Mesenchymal stem cell (in vitro differentiated cells and primary cell): ENCODE measurements at regions not wholly inside any gene's neighbourhood (a gene's known extent, or its start where the extent isn't known, plus 50 kb on each side); places are given as distances from the start of the nearest gene placed in this dataset.

ENCODE experiments used
- DNase-seq: peaks from one replicate; pipeline ENCODE4 v3.0.0-alpha.2; 2013
- H2AFZ ChIP-seq: one replicate; pipeline ENCODE4 v1.6.1; 2013; ENCODE audit warnings: low read depth, mild to moderate bottlenecking, control low read depth, inconsistent platforms, low read length, moderate library complexity
- H2AK5ac ChIP-seq: 2 replicates; pipeline ENCODE4 v1.6.1; 2013; ENCODE audit warnings: low read length, moderate library complexity, mild to moderate bottlenecking, inconsistent platforms; ENCODE audit not compliant: severe bottlenecking
- H2BK120ac ChIP-seq: one replicate; pipeline ENCODE4 v1.6.1; 2013; ENCODE audit warnings: low read depth, mild to moderate bottlenecking, inconsistent platforms, low read length, moderate library complexity
- H2BK12ac ChIP-seq, 2 experiments: one replicate each; pipeline ENCODE4 v1.6.1; 2013; ENCODE audit warnings: inconsistent platforms in 2 of 2, low read length in 2 of 2, mild to moderate bottlenecking in 2 of 2, moderate library complexity in 2 of 2, control low read depth in 1 of 2
- H2BK15ac ChIP-seq: one replicate; pipeline ENCODE4 v1.6.1; 2013; ENCODE audit warnings: mild to moderate bottlenecking, low read depth, inconsistent platforms; ENCODE audit not compliant: poor library complexity, severe bottlenecking
- H2BK5ac ChIP-seq: 2 replicates; pipeline ENCODE4 v1.6.1; 2013; ENCODE audit warnings: low read depth, mild to moderate bottlenecking, low read length, control low read depth, inconsistent platforms; ENCODE audit not compliant: poor library complexity, severe bottlenecking
- H3K14ac ChIP-seq, 2 experiments: one replicate each; pipeline ENCODE4 v1.6.1; 2013; ENCODE audit warnings: inconsistent platforms in 2 of 2, low read length in 2 of 2, control low read depth in 1 of 2, mild to moderate bottlenecking in 1 of 2, moderate library complexity in 1 of 2
- H3K18ac ChIP-seq, 2 experiments: one replicate each; pipeline ENCODE4 v1.6.1; 2013; ENCODE audit warnings: inconsistent platforms in 2 of 2, low read length in 2 of 2, control low read depth in 1 of 2, low read depth in 1 of 2, mild to moderate bottlenecking in 1 of 2
- H3K23ac ChIP-seq, 2 experiments: one replicate each; pipeline ENCODE4 v1.6.1; 2013; ENCODE audit warnings: inconsistent platforms in 2 of 2, low read length in 2 of 2, mild to moderate bottlenecking in 2 of 2, moderate library complexity in 2 of 2, control low read depth in 1 of 2
- H3K27ac ChIP-seq: 2 replicates; pipeline ENCODE4 v1.5.1; 2013; ENCODE audit warnings: mild to moderate bottlenecking, moderate library complexity, low read length, control low read depth, inconsistent platforms; ENCODE audit not compliant: poor library complexity, severe bottlenecking
- H3K27me3 ChIP-seq, 2 experiments: 2 replicates each; pipeline versions ENCODE4 v1.6.1 to v1.7.0; 2013; ENCODE audit warnings: low read length in 2 of 2, mild to moderate bottlenecking in 2 of 2, moderate library complexity in 2 of 2, control low read depth in 1 of 2, inconsistent platforms in 1 of 2; ENCODE audit not compliant: control insufficient read depth in 1 of 2, insufficient read depth in 1 of 2
- H3K36me3 ChIP-seq, 2 experiments: 2 replicates each; pipeline versions ENCODE4 v1.6.1 to v1.7.0; 2013; ENCODE audit warnings: low read length in 2 of 2, control low read depth in 1 of 2, inconsistent platforms in 1 of 2, low read depth in 1 of 2, mild to moderate bottlenecking in 1 of 2; ENCODE audit not compliant: insufficient read depth in 2 of 2, control insufficient read depth in 1 of 2
- H3K4ac ChIP-seq, 2 experiments: one replicate each; pipeline ENCODE4 v1.6.1; 2013; ENCODE audit warnings: inconsistent platforms in 2 of 2, low read length in 2 of 2, mild to moderate bottlenecking in 2 of 2, moderate library complexity in 2 of 2, control low read depth in 1 of 2, low read depth in 1 of 2
- H3K4me1 ChIP-seq: 2 replicates; pipeline ENCODE4 v1.6.1; 2013; ENCODE audit warnings: low read depth, low read length, control low read depth; ENCODE audit not compliant: control insufficient read depth, insufficient read depth
- H3K4me2 ChIP-seq: 2 replicates; pipeline ENCODE4 v1.6.1; 2013; ENCODE audit warnings: low read length, mild to moderate bottlenecking, inconsistent platforms; ENCODE audit not compliant: poor library complexity, severe bottlenecking
- H3K4me3 ChIP-seq, 2 experiments: 2 replicates each; pipeline versions ENCODE4 v1.5.1 to v1.7.0; 2013; ENCODE audit warnings: low read length in 2 of 2, mild to moderate bottlenecking in 2 of 2, control low read depth in 1 of 2, low read depth in 1 of 2; ENCODE audit not compliant: insufficient read depth in 1 of 2
- H3K79me1 ChIP-seq: replicated peaks from 2 replicates; pipeline ENCODE4 v1.6.1; 2013; ENCODE audit warnings: mild to moderate bottlenecking, control low read depth, low read length, inconsistent platforms; ENCODE audit not compliant: poor library complexity, severe bottlenecking
- H3K9ac ChIP-seq: 2 replicates; pipeline ENCODE4 v1.7.0; 2013; ENCODE audit warnings: mild to moderate bottlenecking, low read length, moderate library complexity
- H3K9me3 ChIP-seq: 2 replicates; pipeline ENCODE4 v1.7.0; 2013; ENCODE audit warnings: mild to moderate bottlenecking, low read length; ENCODE audit not compliant: control insufficient read depth
- H4K8ac ChIP-seq: one replicate; pipeline ENCODE4 v1.6.1; 2013; ENCODE audit warnings: inconsistent platforms, mild to moderate bottlenecking, low read length, moderate library complexity
- H4K91ac ChIP-seq: one replicate; pipeline ENCODE4 v1.6.1; 2013; ENCODE audit warnings: mild to moderate bottlenecking, low read length, inconsistent platforms
- WGBS: methylation state at CpG from one replicate; pipeline ENCODE4 v1.1.7; 2013; ENCODE audit warnings: mixed read lengths; 5-methylcytosine and 5-hydroxymethylcytosine counted together

DNA sequence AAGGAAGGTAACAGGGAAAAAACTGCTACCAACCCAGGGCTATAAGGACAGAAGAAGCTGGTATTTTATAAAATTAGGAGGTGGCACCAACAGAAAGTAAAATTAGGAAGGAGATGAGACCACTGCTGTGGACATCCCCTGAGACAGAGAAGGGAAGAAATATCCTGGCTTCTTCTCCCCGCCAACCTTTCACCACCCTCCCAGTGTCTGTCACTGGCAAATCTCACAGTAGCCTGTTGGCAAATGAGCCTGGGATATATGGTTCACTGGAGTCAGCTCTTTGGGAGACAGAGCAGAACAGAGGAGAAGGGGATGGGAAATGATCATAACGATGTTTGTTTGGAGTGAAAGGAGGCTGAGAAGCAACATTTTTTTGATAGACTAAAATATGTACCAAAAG, 190.9 kb upstream of the PACRGL start:
- no peak overlapping the region for H3K9ac ChIP-seq
- DNase-seq = no peak
- no peaks in the 10 kb centered on the region for H3K4me1 ChIP-seq
- no peak overlapping the region for H3K27ac ChIP-seq
- H3K9me3 ChIP-seq = no peaks in the 10 kb centered on the region
- H3K14ac ChIP-seq = no peak overlapping the region
- peaks cover 0 to 30% of the 10 kb centered on the region in 2 experiments for H3K36me3 ChIP-seq
- H3K27me3 ChIP-seq = no peaks in the 10 kb centered on the region
- H3K4me3 ChIP-seq = no peak overlapping the region
- no peak overlapping the region for H2BK12ac ChIP-seq
- H3K79me1 ChIP-seq = no peaks in the 10 kb centered on the region
- no peak overlapping the region for H2AK5ac ChIP-seq
- H2BK15ac ChIP-seq = no peak overlapping the region
- no peak overlapping the region for H2BK5ac ChIP-seq
- H3K23ac ChIP-seq = no peak overlapping the region
- H2BK120ac ChIP-seq = no peak overlapping the region
- no peak overlapping the region for H4K91ac ChIP-seq
- no CpG with 5 or more reads among the region's 2 CpGs for WGBS
- H3K4ac ChIP-seq = no peak overlapping the region
- H3K18ac ChIP-seq = no peak overlapping the region
- no peak overlapping the region for H3K4me2 ChIP-seq
- H2AFZ ChIP-seq = no peak overlapping the region
- no peak overlapping the region for H4K8ac ChIP-seq

DNA sequence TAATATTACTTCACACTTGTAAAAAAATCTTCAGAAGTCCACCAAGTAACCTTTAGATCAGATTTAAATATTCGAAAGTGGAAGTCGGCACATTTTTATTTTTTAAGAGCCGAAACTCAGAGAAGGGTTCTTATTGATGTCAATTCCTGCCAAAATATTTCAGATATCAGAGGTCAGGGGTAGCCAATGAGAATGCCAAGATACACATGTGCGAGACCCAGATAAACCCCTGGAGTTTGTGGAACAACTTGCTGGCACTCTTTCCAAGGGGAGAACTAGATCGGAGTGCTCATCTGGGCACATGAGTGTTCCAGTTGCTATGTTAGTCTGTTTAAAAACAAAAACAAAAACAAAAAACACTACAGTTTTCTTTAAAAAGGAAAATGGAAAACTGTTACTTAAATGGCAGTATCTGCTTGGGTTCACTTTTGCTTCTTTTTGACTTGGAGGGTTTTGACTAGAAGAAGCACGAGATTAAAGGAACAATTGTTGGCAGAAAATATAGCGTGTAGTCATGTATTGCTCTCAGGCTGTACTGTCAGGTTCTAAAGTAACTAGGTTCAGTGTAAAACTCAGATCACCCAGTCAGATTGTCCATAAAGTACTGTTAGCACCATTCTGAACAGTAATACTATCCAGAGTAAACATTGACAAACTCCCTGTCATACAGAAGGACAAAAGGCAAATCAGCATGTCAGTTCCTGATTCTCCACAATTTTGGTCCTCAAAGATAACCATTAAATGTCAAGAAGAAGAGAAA, 188.0 kb upstream of the PACRGL start:
- Histone ChIP-seq H3K9ac (peak overlapping the region; percentile 34), H4K91ac (no peak overlapping the region), H2BK15ac (no peak overlapping the region), H4K8ac (no peak overlapping the region), H3K4me2 (no peak overlapping the region), H2BK5ac (no peak overlapping the region), H3K9me3 (no peaks in the 10 kb centered on the region), H3K4ac (no peak overlapping the region), H3K36me3 (peaks cover 0 to 41% of the 10 kb centered on the region in 2 experiments), H2BK12ac (no peak overlapping the region), H3K18ac (no peak overlapping the region), H3K14ac (no peak overlapping the region), H2AFZ (no peak overlapping the region), H2BK120ac (no peak overlapping the region), H3K4me1 (no peaks in the 10 kb centered on the region), H3K27me3 (no peaks in the 10 kb centered on the region), H3K79me1 (no peaks in the 10 kb centered on the region), H3K23ac (no peak overlapping the region), H2AK5ac (no peak overlapping the region), H3K27ac (no peak overlapping the region), H3K4me3 (no peak overlapping the region)
- no peak for DNase-seq
- WGBS = 95% methylated on average over 7 of the region's 7 CpGs

DNA sequence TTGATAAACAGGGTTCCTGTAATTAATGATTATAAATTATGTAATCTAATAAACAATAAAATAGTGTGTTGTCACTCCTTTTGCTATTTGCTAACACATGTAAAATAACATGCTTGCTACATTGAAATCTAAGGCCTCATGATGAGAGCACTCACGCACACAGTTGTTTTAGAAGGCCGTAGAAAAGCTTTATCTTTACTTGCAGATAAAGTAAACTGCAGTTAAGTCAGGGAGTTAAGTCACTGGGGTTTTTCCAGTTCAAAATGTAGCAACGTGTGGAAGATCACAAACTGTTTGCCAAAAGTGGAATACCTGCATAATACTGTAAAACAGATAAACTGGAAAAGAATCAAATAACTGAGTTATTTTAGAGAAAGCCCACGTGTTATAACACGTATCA, 187.3 kb upstream of the PACRGL start:
- Histone ChIP-seq H3K14ac (no peak overlapping the region), H2BK5ac (no peak overlapping the region), H3K9ac (no peak overlapping the region), H2BK12ac (no peak overlapping the region), H3K4me3 (no peak overlapping the region), H2AK5ac (no peak overlapping the region), H2BK120ac (no peak overlapping the region), H2AFZ (no peak overlapping the region), H3K4me2 (no peak overlapping the region), H3K79me1 (no peaks in the 10 kb centered on the region), H3K27me3 (no peaks in the 10 kb centered on the region), H3K27ac (no peak overlapping the region), H3K4ac (no peak overlapping the region), H4K91ac (no peak overlapping the region), H3K9me3 (no peaks in the 10 kb centered on the region), H4K8ac (no peak overlapping the region), H3K4me1 (no peaks in the 10 kb centered on the region), H3K18ac (no peak overlapping the region), H2BK15ac (no peak overlapping the region), H3K36me3 (peaks cover 0 to 41% of the 10 kb centered on the region in 2 experiments), H3K23ac (no peak overlapping the region)
- DNase-seq = no peak
- 85% methylated on average over 5 of the region's 5 CpGs for WGBS

DNA sequence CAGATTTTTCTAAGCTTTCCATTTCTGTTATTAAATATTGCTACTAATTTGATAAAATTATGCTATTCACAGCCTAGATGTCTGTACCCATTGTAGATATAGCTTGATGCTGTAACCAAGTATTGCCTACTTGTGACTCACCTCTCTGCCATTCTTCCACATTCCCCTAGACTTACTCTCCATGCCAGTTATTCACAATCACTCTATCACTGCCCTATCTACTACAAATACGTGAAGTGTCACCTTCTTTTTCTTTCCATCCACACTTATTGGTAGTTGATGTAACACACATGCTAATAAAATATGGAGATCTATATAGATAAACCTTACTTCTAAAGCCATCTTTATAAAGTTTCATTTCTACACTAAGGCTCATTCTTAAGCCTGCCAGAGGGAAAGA, 179.4 kb upstream of the PACRGL start:
- Histone ChIP-seq H3K9me3 (no peaks in the 10 kb centered on the region), H3K23ac (no peak overlapping the region)
- WGBS = 17% methylated on average over 1 of the region's 1 CpG

More for the DNA sequence above, 179.4 kb upstream of the PACRGL start:
- Histone ChIP-seq H2BK120ac (no peak overlapping the region), H3K4ac (no peak overlapping the region), H4K8ac (no peak overlapping the region), H3K4me3 (no peak overlapping the region), H3K27ac (peak overlapping the region; percentile 8), H2BK12ac (no peak overlapping the region), H4K91ac (no peak overlapping the region), H3K27me3 (no peaks in the 10 kb centered on the region), H2AK5ac (no peak overlapping the region), H3K79me1 (no peaks in the 10 kb centered on the region), H3K9ac (no peak overlapping the region), H2BK5ac (no peak overlapping the region), H3K18ac (no peak overlapping the region), H2AFZ (no peak overlapping the region), H3K36me3 (peaks cover 0 to 54% of the 10 kb centered on the region in 2 experiments), H2BK15ac (no peak overlapping the region), H3K4me1 (no peaks in the 10 kb centered on the region), H3K4me2 (no peak overlapping the region), H3K14ac (no peak overlapping the region)
- peak; percentile 51 for DNase-seq
